DMS53 treated with DMSO at 0.1 percent for 48 hours (cell line): ENCODE measurements at regions not wholly inside any gene's neighbourhood (a gene's known extent, or its start where the extent isn't known, plus 50 kb on each side); places are given as distances from the start of the nearest gene placed in this dataset.

Experiments used
- DNase-seq: peaks from one replicate; lab custom pipeline; 2025; ENCODE audit not compliant: unreplicated experiment; lab: John Stamatoyannopoulos, UW

- DNase-seq = no peak
These were observed 328.7 kb downstream of the MTX2 start for GRCh38 chr2:176597916-176598315.

GRCh38 chr2:176598351-176598750 lies 329.1 kb downstream of the MTX2 start:
- no peak for DNase-seq

GRCh38 chr2:176599796-176600485 lies 330.7 kb downstream of the MTX2 start:
- no peak for DNase-seq

GRCh38 chr2:176601066-176601465 lies 331.8 kb downstream of the MTX2 start:
- DNase-seq = no peak

- DNase-seq = no peak
These were observed 342.8 kb downstream of the MTX2 start for GRCh38 chr2:176612036-176612435.

GRCh38 chr2:176612736-176613135 lies 343.5 kb downstream of the MTX2 start:
- DNase-seq = no peak

- no peak for DNase-seq
These were observed 344.2 kb downstream of the MTX2 start for GRCh38 chr2:176613323-176613987.

- no peak for DNase-seq
These were observed 344.8 kb downstream of the MTX2 start for GRCh38 chr2:176614049-176614448.

GRCh38 chr2:176614930-176615329 lies 345.7 kb downstream of the MTX2 start:
- no peak for DNase-seq

GRCh38 chr2:176619504-176619903 lies 350.3 kb downstream of the MTX2 start:
- DNase-seq = no peak

GRCh38 chr2:176621350-176621749 lies 352.1 kb downstream of the MTX2 start:
- no peak for DNase-seq

GRCh38 chr2:176622792-176623191 lies 353.6 kb downstream of the MTX2 start:
- no peak for DNase-seq

- no peak for DNase-seq
These were observed 357.6 kb downstream of the MTX2 start for GRCh38 chr2:176626796-176627195.

- no peak for DNase-seq
These were observed 359.2 kb downstream of the MTX2 start for GRCh38 chr2:176628438-176628837.

- DNase-seq = no peak
These were observed 364.5 kb downstream of the MTX2 start for GRCh38 chr2:176633754-176634153.

GRCh38 chr2:176636401-176636800 lies 367.2 kb downstream of the MTX2 start:
- DNase-seq = no peak

- DNase-seq = no peak
These were observed 367.9 kb downstream of the MTX2 start for GRCh38 chr2:176637142-176637485.

GRCh38 chr2:176637486-176638166 lies 368.4 kb downstream of the MTX2 start:
- no peak for DNase-seq

GRCh38 chr2:176638167-176639015 lies 369.1 kb downstream of the MTX2 start:
- peak; percentile 68 for DNase-seq

- DNase-seq = no peak
These were observed 369.7 kb downstream of the MTX2 start for GRCh38 chr2:176639016-176639343.

- no peak for DNase-seq
These were observed 370.4 kb downstream of the MTX2 start for GRCh38 chr2:176639671-176640070.

- DNase-seq = no peak
These were observed 372.2 kb downstream of the MTX2 start for GRCh38 chr2:176641436-176641835.
